Epithelial cell of prostate (primary cell): ENCODE measurements at regions not wholly inside any gene's neighbourhood (a gene's known extent, or its start where the extent isn't known, plus 50 kb on each side); places are given as distances from the start of the nearest gene placed in this dataset.

Source experiments
- DNase-seq: peaks from one replicate; pipeline ENCODE4 v3.0.0-alpha.2; 2011; ENCODE audit warnings: low read depth, low spot score
- H3K27ac ChIP-seq: fragments of 450-650 bp; 2 replicates; pipeline ENCODE4 v1.5.1; 2017; ENCODE audit warnings: mild to moderate bottlenecking

DNA sequence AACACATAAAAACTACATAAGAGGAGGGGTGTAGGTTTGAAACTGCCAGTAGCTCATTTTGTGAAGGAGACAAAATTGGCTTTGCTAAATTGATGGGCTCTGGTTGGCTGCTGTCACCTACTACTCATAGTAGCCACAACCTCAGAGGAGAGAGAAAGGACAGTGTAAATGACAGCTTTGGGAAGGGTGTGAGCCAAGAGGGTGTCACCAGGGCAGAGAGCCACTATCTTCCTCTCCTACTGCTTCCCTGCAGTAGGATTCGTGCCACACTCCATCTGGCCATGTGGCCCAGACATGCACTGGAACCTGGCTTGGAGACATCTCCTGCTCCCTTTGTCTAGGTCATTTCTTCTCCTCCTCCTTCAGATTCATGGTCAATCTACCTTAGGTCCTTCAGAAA is 455.9 kb downstream of the ENC1 start:
- no peak for DNase-seq
- no peak overlapping the region for H3K27ac ChIP-seq

DNA sequence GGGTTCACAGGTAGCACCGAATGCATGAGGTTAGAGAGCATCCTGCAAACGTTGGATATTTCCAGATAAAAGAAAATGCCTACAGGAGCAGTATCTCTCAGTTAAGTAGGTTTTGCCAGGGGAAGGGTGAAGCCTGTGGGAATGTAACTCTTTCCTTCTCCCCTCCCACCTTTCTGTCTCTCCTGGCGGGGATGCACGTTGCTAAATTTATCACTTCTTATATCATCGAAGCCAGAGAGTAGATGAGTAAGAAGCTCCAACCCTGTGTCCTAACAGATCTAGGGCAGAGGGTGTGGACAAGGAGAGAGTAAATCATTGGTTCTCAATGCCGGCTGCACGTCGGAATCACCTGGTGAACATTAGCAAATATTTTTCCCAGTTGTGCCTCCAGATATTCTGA is 457.5 kb downstream of the ENC1 start:
- DNase-seq = no peak
- H3K27ac ChIP-seq = no peak overlapping the region

DNA sequence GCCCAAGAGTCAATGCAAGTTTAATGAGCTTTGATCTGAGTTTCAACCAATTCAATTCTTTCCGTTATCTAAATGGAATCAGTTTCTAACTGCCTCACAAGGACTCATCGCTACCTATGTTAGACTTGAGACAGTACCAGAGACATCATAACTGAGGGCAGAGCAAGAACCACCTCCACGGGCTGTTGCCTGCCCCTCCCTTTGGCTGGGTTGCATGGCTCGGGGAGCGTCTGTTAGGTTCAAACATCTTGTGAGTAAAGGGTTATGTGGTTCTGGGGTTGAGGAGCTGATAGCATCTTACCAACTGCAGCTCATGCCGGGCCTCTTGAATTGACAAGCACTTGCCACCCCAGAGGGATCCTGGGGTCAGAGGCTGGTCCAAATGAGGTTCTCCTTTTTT is 457.9 kb downstream of the ENC1 start:
- no peak overlapping the region for H3K27ac ChIP-seq
- DNase-seq = no peak

DNA sequence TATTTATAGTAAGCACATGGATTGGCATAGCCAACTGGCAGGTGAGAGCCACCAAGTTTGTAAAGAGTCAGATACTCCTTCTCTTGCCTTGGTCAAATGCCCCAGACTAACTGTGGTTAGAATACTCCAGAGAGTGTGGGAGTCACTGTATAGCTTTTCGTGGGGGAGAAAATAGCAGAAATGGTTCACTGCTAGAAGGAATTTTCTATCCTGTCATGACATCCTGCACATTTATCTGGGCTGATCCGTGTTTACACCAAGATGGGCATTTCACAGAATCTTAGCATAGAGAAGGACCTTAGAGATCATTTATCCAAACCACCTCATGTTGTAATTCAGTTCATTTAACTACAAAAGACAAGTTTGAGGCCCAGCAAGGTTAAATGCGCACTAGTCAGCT is 460.8 kb downstream of the ENC1 start:
- no peak for DNase-seq
- no peak overlapping the region for H3K27ac ChIP-seq

DNA sequence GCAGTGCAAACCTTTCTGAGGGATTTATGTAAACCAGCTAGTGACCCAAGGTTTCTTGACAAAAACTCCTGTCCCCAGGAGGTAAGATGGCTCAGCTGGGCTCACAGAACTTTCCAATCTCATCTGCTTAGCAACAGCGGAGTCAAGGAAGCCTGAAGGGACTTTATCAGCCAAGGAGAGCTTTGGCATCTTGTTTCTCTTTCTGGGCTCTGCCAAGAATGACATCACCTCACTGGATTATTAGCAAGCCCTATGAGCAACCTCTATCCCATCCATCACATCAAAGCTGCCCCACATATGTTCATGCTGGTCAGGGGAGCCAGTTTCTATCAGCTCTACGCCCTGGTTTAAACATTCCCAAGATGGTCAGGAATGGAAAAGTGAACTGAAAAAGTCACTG is 461.3 kb downstream of the ENC1 start:
- H3K27ac ChIP-seq = no peak overlapping the region
- DNase-seq = no peak

DNA sequence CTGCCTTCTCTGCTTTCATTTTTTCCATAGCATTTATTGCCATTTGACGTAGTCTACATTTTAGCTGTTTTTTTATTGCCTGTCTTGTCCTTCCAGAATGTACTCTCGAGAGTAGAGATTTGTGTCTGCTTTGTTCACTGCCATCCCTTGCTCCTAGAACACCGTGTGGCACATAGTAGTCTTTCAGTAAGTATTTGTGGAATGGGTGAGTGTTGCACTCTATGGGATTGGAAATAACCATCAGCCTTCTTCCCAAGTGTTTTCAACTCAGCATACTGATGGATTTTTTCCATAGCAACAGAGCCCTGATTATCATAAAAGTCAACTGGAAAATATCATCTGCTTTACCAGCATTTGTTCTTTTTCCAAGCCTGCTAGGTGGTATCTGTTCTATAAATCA is 462.6 kb downstream of the ENC1 start:
- no peak for DNase-seq
- no peak overlapping the region for H3K27ac ChIP-seq

DNA sequence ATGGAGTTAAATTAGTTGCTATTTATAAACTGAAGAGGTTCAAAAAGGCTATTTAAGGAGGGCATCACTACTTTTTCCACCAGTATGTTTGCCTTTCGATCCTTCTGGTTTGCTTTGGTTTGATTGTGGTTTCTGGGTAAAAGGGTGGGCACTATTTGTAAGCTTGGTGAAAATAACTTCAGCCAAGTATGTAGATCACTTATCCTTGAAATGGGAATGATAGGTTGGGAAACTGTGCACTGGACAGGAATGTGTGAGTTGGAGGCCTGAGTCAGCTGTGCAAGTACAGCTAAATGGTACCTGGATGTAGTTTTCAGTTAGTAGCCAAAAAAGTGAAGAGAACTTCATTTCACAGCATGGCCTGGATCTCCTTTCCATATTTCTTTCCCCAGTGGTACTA is 466.2 kb downstream of the ENC1 start:
- H3K27ac ChIP-seq = no peak overlapping the region
- no peak for DNase-seq

DNA sequence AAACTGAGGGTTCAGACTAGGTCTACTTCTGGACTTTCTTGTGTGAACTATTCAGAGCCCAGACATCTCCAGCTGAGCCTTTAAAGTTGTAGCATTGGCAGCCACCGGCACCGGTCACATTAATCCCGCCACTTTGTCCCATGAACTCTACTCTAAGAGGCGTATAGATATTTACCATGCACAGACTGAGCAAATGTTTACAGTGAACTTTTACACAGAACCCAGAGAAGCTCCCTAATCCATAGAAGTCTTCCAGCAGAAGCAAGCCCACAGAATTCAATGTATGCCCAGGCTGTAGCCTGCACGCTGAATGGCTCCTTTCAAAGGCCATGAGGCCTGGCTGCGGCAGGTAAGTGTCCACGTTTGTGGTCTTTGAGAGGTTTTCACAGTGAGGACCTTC is 466.9 kb downstream of the ENC1 start:
- H3K27ac ChIP-seq = no peak overlapping the region
- no peak for DNase-seq

DNA sequence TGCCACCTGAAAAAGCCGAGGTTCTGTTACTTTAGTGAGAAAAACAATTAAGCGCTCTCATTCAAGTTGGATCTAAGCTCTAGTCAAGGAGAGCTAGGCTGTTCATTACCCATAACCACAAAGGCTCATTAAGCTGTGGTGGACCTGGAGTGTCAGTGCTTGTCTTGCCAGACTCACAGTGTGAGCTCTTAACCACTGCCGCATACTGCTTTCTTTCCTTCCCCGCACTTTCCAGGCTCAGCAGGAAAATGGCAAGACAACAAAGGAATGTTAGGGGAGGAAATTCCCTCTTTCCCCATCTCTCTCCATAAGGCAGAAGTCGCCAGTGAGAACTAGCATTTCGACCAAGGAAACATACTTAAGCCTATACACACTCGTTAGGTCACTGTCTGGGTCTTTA is 467.3 kb downstream of the ENC1 start:
- H3K27ac ChIP-seq = no peak overlapping the region
- DNase-seq = no peak

DNA sequence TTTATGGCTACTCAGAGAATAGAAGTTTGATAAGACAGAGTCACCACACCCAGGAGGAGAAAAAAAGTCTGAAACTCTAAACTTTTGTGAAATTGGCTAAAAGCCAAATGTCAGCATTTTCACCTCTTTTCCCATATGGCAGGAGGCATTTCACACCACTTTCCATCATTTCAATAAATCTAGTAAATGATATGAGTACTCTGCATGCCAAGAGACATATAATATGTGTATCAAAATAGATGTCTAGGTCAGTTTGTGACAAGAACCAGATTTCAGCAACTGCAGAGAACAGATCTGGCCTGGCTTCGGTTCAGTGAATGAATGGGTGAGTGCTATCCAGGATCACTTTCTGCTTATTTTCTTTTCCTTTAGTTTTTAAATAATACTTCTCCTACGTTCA is 470.8 kb downstream of the ENC1 start:
- H3K27ac ChIP-seq = no peak overlapping the region
- DNase-seq = no peak

DNA sequence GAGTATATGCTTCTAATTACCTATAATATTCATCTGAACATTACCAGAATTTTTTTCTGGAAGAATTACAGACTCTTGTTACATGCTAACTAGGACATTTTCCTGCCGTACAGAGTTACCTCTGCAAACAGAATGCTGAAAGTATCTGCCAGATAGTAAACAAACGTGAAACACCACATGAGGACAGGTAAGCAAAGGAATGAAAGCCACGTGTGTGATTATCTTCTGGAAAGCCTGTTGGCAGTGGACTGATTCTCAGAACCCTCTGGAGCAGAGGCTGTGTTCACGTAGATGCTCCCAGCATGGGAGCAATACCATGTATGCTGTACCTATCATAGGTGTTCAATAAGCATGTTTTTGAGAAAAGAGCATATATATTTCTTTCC is 472.6 kb downstream of the ENC1 start:
- no peak for DNase-seq
- no peak overlapping the region for H3K27ac ChIP-seq

DNA sequence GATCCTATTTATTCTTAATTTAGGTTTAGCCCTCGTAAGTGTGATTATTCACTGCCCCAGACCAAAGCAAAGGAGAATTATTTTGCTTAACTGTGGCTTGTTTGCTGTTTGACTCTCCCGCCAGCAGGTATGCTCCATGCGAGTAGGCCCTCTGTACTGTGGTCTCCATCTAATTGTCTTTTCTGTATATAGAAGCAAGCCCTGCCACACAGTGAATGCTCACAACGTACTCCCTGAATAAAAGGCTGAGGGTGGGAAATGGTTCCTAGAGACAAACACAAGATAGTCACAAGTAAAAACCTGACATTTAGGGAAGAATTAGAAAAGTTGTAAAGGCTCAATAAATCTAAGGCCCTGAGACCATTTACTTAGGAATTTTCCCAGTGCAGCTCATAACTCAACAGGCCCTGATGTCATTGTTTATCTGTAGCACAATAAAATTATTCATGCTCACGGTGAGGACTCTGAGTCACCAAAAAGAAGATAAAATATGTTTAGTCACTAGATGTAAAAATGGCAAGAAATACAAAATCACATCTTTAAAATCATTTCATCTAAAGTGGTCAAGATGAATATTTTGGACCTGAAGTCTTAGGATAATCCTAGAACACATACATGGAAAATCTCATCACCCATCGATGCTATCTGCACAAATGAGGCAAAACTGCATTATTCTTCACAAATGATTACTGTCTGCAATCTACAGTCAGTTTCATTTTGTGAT is 473.2 kb downstream of the ENC1 start:
- no peak overlapping the region for H3K27ac ChIP-seq
- DNase-seq = peak; percentile 61

DNA sequence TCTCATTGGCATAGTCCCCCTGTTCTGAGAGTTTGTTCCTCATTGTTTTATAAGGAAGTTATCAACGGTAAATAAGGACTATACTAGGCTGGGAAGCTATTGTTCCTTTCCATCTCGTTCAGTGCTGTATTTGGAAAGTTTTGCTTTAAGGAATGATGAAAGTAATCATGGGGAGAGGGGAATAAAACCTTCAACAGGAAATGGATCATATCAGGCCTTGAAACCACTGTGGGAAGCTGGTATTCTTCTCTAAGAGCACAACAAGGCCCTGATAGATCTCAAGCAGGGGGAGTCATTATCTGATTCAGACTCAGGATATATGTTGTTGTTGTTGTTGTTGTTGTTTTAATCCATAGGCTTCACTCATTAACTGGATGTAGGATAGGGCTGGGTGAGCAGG is 474.5 kb downstream of the ENC1 start:
- no peak for DNase-seq
- H3K27ac ChIP-seq = no peak overlapping the region

DNA sequence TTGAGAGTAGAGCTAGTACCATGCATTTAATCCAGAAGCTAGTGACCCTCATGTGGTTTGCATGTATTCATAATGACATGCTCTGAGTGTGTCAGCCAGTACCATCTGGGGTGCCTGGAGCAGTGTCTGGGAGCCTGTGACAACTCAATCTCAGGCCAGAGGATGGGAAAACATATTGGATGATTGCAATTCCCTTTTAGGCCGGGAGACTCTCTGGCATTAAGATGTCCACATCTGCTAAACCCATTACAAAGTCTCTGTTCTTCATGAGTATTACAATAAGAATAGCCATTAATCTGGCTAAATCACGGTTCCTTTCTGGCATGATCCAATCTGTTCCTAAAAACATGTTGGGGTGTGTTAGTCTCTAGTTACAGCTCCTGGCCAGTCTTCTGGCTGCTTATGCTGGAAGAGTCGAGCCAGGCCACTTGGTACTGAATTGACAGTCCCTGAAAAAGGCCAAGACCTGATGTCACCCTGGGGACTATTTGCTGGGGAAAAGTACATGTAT is 475.7 kb downstream of the ENC1 start:
- DNase-seq = no peak
- H3K27ac ChIP-seq = no peak overlapping the region

DNA sequence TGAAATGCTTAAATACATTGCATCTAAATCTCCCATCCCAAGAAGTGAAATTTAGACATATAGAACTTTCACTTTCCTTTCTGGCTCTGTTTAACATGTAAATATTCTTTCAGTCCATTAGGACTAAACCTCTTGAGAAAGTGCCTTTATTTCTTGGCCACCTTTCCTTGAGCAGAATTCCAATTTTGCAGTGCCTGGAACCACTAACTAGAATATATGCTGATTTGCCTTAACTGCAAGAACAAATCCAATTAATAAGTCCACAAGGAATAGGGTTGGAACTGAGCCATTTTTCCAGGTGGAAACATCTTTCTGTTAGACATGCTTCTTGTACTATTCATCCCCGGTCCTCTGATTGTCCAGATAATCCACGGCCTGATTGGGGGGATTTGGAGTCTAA is 478.0 kb downstream of the ENC1 start:
- no peak for DNase-seq
- no peak overlapping the region for H3K27ac ChIP-seq

DNA sequence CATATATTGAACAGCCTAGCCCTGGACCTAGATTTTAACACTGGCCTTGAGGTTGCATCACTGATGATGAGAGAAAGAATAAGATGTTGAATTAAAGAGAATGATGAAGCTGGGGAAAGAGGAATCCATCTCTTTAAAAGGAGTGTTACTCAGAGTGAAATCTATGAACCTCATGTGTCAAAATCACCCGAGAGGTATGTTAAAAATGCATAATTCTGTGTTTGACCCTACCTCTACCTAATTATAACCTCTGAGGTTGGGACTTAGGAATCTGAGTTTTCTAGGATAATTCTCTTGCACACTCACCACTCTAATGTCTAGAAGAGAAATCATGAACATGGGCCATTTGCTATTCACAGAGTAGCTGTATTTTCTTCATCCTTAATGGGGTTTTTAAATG is 479.4 kb downstream of the ENC1 start:
- no peak for DNase-seq
- H3K27ac ChIP-seq = no peak overlapping the region

DNA sequence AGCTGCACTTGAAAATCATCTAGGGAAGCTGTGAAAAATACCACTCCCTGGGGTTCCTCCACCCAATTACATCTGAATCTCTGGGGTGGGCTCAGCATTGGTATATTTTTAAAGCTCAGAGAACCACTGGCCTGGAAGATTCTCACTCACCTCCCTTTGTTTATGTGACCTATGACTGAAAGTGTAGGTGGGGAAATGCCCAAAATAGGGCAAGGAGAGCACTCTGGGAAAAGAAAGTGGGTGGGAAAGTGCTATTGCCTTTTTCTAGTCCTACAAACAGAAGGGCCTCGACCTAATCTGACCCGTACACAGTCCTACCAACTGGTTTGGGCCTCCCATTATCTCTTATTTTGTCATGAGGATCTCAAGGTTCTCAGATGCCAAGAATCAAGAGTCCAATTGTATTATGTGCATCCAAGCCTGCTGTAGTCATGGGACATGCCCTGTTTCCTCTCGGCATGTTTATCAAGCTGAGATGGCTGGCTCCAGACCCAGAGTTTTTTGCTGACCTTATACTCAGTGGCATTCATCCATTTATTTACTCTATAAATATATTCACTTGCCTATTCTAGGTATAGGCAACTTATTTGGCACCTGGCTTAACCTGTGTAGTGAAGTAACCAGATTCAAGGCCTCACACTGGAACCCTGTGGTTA is 483.7 kb downstream of the ENC1 start:
- no peak overlapping the region for H3K27ac ChIP-seq
- DNase-seq = no peak

DNA sequence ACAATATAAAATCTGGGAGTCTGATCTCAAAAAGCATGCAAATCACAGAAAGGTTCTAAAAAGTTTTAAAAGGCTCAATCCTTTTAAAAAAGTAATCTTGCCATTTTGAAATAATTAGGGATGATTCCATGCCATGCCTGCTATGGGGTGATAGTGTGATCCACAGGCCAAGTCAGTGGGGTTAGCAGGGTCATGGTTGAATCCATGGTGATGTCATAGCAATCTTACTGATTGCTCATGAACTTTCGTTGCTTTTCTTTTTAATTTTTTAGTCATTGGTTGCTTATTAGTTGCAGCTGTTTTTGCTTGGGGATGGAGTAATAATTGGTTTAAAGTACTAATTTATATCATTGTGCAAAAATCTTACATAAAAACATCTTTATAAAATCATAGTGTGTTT is 485.0 kb downstream of the ENC1 start:
- no peak overlapping the region for H3K27ac ChIP-seq
- no peak for DNase-seq

DNA sequence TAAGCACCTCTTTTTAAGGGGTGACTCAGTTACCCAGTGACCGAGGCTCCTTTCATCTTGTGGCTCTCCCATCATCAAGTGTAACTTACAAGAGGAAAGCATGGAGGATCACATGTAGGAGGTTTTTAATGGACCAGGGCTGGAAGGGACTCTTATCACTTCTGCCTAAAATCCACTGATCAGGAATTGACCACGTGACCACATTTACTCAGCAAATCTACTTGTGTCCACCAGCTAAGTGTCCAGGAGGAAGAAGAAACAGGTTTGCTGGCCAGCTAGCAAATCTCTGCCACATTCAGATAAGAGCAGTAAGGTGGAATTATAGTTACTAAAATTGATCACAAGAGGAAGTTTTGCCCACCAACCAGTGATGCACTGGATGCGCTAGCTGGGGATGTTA is 486.0 kb downstream of the ENC1 start:
- no peak overlapping the region for H3K27ac ChIP-seq
- DNase-seq = no peak

DNA sequence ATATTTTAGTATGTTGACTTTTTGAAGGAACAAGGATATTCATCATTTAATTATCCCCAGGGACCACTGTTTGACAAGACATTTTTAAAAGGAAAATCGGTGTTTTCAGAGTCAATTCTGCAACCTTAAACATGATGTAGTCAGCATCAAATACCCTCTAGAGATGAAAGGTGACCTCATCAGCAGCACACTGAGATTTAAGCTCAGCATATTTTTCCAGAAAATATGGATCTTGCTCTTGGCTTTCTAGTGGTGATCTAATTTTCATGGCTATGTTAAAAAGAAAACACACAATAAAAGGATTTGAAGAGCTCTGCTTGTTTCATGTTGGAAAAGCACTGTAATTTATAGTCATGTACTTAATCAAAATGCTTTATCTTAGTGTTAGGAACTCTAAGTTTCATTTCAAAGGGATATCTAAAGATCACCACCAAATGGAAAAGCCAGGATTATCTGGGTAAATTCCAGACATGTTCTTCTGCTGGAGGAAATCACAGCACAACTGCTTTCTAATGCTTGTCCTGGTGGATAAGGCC is 487.2 kb downstream of the ENC1 start:
- DNase-seq = no peak
- H3K27ac ChIP-seq = no peak overlapping the region

DNA sequence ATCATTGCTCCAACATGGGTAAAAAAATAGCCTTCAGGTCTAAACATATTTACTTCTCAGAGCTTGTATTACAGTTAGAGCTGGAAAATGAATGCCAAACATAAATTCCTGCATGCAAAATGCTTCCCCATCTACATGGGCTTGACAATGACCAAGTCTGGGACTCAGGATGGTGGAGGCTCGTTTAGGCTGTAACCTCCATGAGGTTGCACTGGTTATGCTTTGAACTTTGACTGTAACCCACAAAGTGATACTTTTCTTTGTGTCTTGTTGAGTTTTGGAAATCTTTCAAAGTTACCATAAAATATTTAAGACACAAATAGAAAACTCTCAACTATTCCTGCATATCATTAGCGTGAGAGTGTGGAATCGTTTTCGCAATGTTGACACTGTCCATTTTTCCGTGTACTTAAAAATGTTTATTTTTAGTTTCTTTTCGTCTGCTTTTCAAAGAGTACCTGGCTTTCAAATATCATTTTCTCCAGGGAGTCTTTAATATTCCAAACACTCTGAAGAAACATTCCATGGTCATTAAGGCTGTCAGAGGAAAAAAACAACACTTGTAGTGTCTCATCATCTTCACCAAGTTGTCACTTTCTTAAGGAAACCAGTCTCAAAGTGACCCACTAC is 487.8 kb downstream of the ENC1 start:
- no peak for DNase-seq
- no peak overlapping the region for H3K27ac ChIP-seq
